ENCODE measurements at regions not wholly inside any gene's neighbourhood (a gene's known extent, or its start where the extent isn't known, plus 50 kb on each side); places are given as distances from the start of the nearest gene placed in this dataset.

- Mint-ChIP-seq H3K4me1 (peaks cover 85% of the 10 kb centered on the region), H3K27me3 (ENCODE audit: low read depth) (peaks cover 100% of the 10 kb centered on the region), H3K4me3 (no peak overlapping the region), H3K36me3 (no peaks in the 10 kb centered on the region), H3K27ac (no peak overlapping the region), H3K9me3 (no peaks in the 10 kb centered on the region)
- DNase-seq (ENCODE audit: low spot score) (no peak), ATAC-seq (no peak)
- ChIA-PET CTCF (interaction anchor here (0.5 kb wide), 1 partner anchor 998 kb away, joined by 4 read pairs; no protein-coding TSS in a partner anchor), POLR2A (no interaction called here)
- TF ChIP-seq SMAD4 (CRISPR knock-in tag; IDR thresholded peaks at IDR 0.05), result no peak
- TF ChIP-seq, protein P1, sequence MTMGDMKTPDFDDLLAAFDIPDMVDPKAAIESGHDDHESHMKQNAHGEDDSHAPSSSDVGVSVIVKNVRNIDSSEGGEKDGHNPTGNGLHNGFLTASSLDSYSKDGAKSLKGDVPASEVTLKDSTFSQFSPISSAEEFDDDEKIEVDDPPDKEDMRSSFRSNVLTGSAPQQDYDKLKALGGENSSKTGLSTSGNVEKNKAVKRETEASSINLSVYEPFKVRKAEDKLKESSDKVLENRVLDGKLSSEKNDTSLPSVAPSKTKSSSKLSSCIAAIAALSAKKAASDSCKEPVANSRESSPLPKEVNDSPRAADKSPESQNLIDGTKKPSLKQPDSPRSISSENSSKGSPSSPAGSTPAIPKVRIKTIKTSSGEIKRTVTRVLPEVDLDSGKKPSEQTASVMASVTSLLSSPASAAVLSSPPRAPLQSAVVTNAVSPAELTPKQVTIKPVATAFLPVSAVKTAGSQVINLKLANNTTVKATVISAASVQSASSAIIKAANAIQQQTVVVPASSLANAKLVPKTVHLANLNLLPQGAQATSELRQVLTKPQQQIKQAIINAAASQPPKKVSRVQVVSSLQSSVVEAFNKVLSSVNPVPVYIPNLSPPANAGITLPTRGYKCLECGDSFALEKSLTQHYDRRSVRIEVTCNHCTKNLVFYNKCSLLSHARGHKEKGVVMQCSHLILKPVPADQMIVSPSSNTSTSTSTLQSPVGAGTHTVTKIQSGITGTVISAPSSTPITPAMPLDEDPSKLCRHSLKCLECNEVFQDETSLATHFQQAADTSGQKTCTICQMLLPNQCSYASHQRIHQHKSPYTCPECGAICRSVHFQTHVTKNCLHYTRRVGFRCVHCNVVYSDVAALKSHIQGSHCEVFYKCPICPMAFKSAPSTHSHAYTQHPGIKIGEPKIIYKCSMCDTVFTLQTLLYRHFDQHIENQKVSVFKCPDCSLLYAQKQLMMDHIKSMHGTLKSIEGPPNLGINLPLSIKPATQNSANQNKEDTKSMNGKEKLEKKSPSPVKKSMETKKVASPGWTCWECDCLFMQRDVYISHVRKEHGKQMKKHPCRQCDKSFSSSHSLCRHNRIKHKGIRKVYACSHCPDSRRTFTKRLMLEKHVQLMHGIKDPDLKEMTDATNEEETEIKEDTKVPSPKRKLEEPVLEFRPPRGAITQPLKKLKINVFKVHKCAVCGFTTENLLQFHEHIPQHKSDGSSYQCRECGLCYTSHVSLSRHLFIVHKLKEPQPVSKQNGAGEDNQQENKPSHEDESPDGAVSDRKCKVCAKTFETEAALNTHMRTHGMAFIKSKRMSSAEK (CRISPR knock-in tag; IDR thresholded peaks at IDR 0.05; ENCODE audit: borderline replicate concordance), result no peak
- no peak for TF ChIP-seq NFYB (CRISPR knock-in tag; conservative IDR thresholded peaks at IDR 0.05; ENCODE audit: low read depth)
- no peak for TF ChIP-seq AR (CRISPR knock-in tag; IDR thresholded peaks at IDR 0.05)
- TF ChIP-seq MXD4 (CRISPR knock-in tag; IDR thresholded peaks at IDR 0.05; ENCODE audit: borderline replicate concordance), result no peak
- no peak for TF ChIP-seq ZNF671 (CRISPR knock-in tag; IDR thresholded peaks at IDR 0.05)
- TF ChIP-seq GRHL2 (CRISPR knock-in tag; IDR thresholded peaks at IDR 0.05; ENCODE audit: insufficient replicate concordance, severe bottlenecking), result no peak
- no peak for TF ChIP-seq ZNF138 (CRISPR knock-in tag; conservative IDR thresholded peaks at IDR 0.05)
Observed at GRCh38 chr6:28767691-28768090, 156.1 kb downstream of the TRIM27 start.

GRCh38 chr6:28768187-28768913, 155.4 kb downstream of the TRIM27 start:
- TF ChIP-seq, protein P2, sequence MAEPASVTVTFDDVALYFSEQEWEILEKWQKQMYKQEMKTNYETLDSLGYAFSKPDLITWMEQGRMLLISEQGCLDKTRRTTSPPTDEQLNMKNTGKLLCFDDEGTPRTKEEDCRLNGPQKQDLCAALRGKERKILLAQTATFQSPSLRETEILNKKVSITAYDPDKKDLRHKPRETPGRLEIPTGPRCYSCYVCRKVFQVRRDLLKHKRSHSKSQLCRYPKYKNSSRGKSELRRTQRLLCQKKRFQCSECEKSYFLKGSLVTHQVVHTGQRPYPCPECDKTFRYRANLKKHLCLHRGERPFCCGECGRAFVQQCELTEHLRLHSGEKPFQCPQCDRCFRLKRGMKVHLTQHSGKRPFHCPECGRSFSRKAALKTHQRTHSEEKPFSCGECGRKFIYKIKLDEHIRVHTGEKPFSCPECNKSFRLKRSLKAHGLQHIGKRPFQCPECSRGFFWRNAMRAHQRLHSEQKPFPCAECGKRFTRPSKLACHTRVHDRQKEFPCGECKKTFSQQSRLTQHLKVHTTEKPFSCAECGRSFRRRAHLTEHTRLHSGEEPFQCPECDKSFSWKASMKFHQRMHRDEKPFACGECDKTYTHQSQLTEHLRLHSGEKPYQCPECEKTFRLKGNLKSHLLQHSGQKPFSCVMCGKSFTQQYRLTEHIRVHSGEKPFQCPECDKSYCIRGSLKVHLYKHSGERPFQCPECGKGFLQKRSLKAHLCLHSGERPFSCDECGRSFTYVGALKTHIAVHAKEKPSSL (CRISPR knock-in tag; conservative IDR thresholded peaks at IDR 0.05), result no peak
- no peak for TF ChIP-seq ZNF263 (CRISPR knock-in tag; IDR thresholded peaks at IDR 0.05; ENCODE audit: low read depth)
- TF ChIP-seq ETV6 (CRISPR knock-in tag; IDR thresholded peaks at IDR 0.05), result no peak
- TF ChIP-seq ZNF423 (CRISPR knock-in tag; IDR thresholded peaks at IDR 0.05), result no peak
- TF ChIP-seq ZNF396 (CRISPR knock-in tag; IDR thresholded peaks at IDR 0.05; ENCODE audit: borderline replicate concordance), result no peak
- no peak for TF ChIP-seq IRF2 (CRISPR knock-in tag; IDR thresholded peaks at IDR 0.05; ENCODE audit: borderline replicate concordance, low read depth)
- no peak for TF ChIP-seq KAT7 (CRISPR knock-in tag; IDR thresholded peaks at IDR 0.05; ENCODE audit: borderline replicate concordance)
- no peak for TF ChIP-seq USF1 (CRISPR knock-in tag; IDR thresholded peaks at IDR 0.05)
- no peak for TF ChIP-seq ZNF232 (CRISPR knock-in tag; IDR thresholded peaks at IDR 0.05)
- TF ChIP-seq GRHL2 (CRISPR knock-in tag; IDR thresholded peaks at IDR 0.05; ENCODE audit: insufficient replicate concordance, severe bottlenecking), result no peak
- TF ChIP-seq CREM (CRISPR knock-in tag; IDR thresholded peaks at IDR 0.05), result no peak
- TF ChIP-seq ESRRA (CRISPR knock-in tag; IDR thresholded peaks at IDR 0.05; ENCODE audit: borderline replicate concordance), result no peak
- TF ChIP-seq NFYB (CRISPR knock-in tag; conservative IDR thresholded peaks at IDR 0.05; ENCODE audit: low read depth), result no peak
- no peak for TF ChIP-seq NR1H2 (CRISPR knock-in tag; IDR thresholded peaks at IDR 0.05)
- H3K27ac Mint-ChIP-seq, result no peak overlapping the region
- POLR2A ChIA-PET, result interaction anchor here (0.7 kb wide), 1 partner anchor 94 kb away, joined by 3 read pairs; no protein-coding TSS in a partner anchor
- no peaks in the 10 kb centered on the region for H3K36me3 Mint-ChIP-seq
- no peak for ATAC-seq
- H3K4me3 Mint-ChIP-seq, result no peak overlapping the region
- H3K27me3 Mint-ChIP-seq (ENCODE audit: low read depth), result peaks cover 100% of the 10 kb centered on the region
- no peaks in the 10 kb centered on the region for H3K9me3 Mint-ChIP-seq
- CTCF ChIA-PET, result interaction anchor here (0.5 to 2.0 kb wide), 3 partner anchors 69 to 999 kb away, joined by 3 to 12 read pairs (median 4); no protein-coding TSS in a partner anchor
- no peak for DNase-seq (ENCODE audit: low spot score)
- peaks cover 91% of the 10 kb centered on the region for H3K4me1 Mint-ChIP-seq

Measured in WTC11 (cell line).